ENCODE measurements at regions not wholly inside any gene's neighbourhood (a gene's known extent, or its start where the extent isn't known, plus 50 kb on each side); places are given as distances from the start of the nearest gene placed in this dataset.

DNA sequence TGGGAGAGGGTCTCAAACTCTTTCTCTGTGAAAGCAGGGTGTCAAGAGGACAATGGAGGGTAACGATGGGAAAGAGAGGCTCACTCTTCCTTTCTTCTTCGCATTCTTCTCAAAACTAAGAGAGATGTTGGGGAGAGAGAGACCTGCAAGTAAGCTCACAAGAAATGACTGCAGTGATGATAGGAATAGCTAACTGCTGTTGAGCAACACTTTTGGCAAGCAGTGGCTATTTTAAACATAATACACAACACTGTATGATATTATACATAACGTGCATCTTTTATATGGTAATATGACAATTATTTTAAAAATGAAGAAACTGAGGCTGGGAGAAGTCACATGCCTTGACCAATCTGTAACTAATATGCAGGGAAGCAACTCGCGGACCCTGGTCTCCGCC is 247.5 kb downstream of the CMPK2 start:
- Mint-ChIP-seq H3K4me1 (no peaks in the 10 kb centered on the region), H3K4me3 (no peak overlapping the region), H3K36me3 (peaks cover 54% of the 10 kb centered on the region), H3K27ac (no peak overlapping the region), H3K27me3 (ENCODE audit: low read depth) (peaks cover 8% of the 10 kb centered on the region), H3K9me3 (peaks cover 73% of the 10 kb centered on the region)
- POLR2A ChIA-PET: no interaction called here
- CTCF ChIA-PET: no interaction called here
- DNase-seq (ENCODE audit: low spot score) (no peak), ATAC-seq (no peak)
- TF ChIP-seq, protein P1, sequence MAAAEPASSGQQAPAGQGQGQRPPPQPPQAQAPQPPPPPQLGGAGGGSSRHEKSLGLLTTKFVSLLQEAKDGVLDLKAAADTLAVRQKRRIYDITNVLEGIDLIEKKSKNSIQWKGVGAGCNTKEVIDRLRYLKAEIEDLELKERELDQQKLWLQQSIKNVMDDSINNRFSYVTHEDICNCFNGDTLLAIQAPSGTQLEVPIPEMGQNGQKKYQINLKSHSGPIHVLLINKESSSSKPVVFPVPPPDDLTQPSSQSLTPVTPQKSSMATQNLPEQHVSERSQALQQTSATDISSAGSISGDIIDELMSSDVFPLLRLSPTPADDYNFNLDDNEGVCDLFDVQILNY (CRISPR knock-in tag; IDR thresholded peaks at IDR 0.05): no peak
- TF ChIP-seq, protein P2, sequence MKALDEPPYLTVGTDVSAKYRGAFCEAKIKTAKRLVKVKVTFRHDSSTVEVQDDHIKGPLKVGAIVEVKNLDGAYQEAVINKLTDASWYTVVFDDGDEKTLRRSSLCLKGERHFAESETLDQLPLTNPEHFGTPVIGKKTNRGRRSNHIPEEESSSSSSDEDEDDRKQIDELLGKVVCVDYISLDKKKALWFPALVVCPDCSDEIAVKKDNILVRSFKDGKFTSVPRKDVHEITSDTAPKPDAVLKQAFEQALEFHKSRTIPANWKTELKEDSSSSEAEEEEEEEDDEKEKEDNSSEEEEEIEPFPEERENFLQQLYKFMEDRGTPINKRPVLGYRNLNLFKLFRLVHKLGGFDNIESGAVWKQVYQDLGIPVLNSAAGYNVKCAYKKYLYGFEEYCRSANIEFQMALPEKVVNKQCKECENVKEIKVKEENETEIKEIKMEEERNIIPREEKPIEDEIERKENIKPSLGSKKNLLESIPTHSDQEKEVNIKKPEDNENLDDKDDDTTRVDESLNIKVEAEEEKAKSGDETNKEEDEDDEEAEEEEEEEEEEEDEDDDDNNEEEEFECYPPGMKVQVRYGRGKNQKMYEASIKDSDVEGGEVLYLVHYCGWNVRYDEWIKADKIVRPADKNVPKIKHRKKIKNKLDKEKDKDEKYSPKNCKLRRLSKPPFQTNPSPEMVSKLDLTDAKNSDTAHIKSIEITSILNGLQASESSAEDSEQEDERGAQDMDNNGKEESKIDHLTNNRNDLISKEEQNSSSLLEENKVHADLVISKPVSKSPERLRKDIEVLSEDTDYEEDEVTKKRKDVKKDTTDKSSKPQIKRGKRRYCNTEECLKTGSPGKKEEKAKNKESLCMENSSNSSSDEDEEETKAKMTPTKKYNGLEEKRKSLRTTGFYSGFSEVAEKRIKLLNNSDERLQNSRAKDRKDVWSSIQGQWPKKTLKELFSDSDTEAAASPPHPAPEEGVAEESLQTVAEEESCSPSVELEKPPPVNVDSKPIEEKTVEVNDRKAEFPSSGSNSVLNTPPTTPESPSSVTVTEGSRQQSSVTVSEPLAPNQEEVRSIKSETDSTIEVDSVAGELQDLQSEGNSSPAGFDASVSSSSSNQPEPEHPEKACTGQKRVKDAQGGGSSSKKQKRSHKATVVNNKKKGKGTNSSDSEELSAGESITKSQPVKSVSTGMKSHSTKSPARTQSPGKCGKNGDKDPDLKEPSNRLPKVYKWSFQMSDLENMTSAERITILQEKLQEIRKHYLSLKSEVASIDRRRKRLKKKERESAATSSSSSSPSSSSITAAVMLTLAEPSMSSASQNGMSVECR (CRISPR knock-in tag; IDR thresholded peaks at IDR 0.05; ENCODE audit: borderline replicate concordance): no peak
- TF ChIP-seq SP1 (CRISPR knock-in tag; conservative IDR thresholded peaks at IDR 0.05): no peak
- no peak for TF ChIP-seq ETV6 (CRISPR knock-in tag; IDR thresholded peaks at IDR 0.05)
- TF ChIP-seq, protein P3, sequence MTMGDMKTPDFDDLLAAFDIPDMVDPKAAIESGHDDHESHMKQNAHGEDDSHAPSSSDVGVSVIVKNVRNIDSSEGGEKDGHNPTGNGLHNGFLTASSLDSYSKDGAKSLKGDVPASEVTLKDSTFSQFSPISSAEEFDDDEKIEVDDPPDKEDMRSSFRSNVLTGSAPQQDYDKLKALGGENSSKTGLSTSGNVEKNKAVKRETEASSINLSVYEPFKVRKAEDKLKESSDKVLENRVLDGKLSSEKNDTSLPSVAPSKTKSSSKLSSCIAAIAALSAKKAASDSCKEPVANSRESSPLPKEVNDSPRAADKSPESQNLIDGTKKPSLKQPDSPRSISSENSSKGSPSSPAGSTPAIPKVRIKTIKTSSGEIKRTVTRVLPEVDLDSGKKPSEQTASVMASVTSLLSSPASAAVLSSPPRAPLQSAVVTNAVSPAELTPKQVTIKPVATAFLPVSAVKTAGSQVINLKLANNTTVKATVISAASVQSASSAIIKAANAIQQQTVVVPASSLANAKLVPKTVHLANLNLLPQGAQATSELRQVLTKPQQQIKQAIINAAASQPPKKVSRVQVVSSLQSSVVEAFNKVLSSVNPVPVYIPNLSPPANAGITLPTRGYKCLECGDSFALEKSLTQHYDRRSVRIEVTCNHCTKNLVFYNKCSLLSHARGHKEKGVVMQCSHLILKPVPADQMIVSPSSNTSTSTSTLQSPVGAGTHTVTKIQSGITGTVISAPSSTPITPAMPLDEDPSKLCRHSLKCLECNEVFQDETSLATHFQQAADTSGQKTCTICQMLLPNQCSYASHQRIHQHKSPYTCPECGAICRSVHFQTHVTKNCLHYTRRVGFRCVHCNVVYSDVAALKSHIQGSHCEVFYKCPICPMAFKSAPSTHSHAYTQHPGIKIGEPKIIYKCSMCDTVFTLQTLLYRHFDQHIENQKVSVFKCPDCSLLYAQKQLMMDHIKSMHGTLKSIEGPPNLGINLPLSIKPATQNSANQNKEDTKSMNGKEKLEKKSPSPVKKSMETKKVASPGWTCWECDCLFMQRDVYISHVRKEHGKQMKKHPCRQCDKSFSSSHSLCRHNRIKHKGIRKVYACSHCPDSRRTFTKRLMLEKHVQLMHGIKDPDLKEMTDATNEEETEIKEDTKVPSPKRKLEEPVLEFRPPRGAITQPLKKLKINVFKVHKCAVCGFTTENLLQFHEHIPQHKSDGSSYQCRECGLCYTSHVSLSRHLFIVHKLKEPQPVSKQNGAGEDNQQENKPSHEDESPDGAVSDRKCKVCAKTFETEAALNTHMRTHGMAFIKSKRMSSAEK (CRISPR knock-in tag; IDR thresholded peaks at IDR 0.05; ENCODE audit: borderline replicate concordance): no peak
- no peak for TF ChIP-seq MXD4 (CRISPR knock-in tag; IDR thresholded peaks at IDR 0.05; ENCODE audit: borderline replicate concordance)
- no peak for TF ChIP-seq HMGA2 (CRISPR knock-in tag; IDR thresholded peaks at IDR 0.05)

DNA sequence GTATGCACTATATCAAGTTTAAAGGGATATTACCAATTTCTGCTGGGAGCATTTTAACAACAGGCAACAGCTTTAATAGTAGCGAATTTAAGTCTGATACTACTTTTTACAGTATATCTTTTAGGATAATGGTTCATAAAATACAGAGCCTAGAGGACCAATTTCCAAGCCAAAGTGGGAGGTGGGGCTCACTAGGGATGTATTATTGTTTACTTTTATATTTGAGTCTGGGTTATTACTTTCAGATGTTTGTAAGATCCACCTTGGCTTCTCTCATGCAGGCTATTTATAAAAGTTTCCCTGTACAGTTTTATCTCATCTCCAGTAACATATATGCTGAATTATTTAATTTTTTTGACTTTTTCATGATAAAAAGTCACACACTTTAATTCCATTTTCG is 242.0 kb downstream of the CMPK2 start:
- Mint-ChIP-seq H3K4me3 (no peak overlapping the region), H3K36me3 (peaks cover 56% of the 10 kb centered on the region), H3K4me1 (no peaks in the 10 kb centered on the region), H3K27ac (no peak overlapping the region), H3K9me3 (peaks cover 80% of the 10 kb centered on the region), H3K27me3 (ENCODE audit: low read depth) (no peaks in the 10 kb centered on the region)
- ChIA-PET CTCF (no interaction called here), POLR2A (no interaction called here)
- no peak for ATAC-seq
- TF ChIP-seq ZNF232 (CRISPR knock-in tag; IDR thresholded peaks at IDR 0.05) (no peak), SMAD4 (CRISPR knock-in tag; IDR thresholded peaks at IDR 0.05) (no peak), GABPB1 (CRISPR knock-in tag; IDR thresholded peaks at IDR 0.05) (no peak), ZNF423 (CRISPR knock-in tag; IDR thresholded peaks at IDR 0.05) (no peak)
- TF ChIP-seq, protein P4, sequence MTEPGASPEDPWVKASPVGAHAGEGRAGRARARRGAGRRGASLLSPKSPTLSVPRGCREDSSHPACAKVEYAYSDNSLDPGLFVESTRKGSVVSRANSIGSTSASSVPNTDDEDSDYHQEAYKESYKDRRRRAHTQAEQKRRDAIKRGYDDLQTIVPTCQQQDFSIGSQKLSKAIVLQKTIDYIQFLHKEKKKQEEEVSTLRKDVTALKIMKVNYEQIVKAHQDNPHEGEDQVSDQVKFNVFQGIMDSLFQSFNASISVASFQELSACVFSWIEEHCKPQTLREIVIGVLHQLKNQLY (CRISPR knock-in tag; IDR thresholded peaks at IDR 0.05): no peak
- TF ChIP-seq, protein P5, sequence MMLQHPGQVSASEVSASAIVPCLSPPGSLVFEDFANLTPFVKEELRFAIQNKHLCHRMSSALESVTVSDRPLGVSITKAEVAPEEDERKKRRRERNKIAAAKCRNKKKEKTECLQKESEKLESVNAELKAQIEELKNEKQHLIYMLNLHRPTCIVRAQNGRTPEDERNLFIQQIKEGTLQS (CRISPR knock-in tag; conservative IDR thresholded peaks at IDR 0.05): no peak
- DNase-seq (ENCODE audit: low spot score): no peak

Measured in WTC11 (cell line).